ENCODE measurements at regions not wholly inside any gene's neighbourhood (a gene's known extent, or its start where the extent isn't known, plus 50 kb on each side); places are given as distances from the start of the nearest gene placed in this dataset.

DNA sequence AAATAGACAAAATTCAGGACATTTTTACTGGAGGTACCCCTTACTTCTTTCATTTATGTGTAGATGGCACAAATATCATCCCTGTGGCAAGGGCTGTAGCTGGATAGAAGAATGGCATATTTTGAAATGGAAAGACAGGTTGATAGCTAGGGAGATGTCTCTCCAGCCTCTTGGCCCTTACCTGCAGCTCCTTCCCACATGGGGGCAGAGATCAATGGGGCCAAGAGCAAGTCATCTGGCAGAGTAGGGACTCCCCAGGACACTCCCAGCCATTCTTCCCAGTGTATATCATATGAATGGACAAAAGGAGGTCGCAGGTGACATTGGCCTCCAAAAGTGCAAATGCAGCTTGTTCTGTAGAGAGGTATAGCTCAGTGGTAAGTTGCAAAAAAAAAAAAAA is 192.2 kb upstream of the ATP5MC3 start:
- DNase-seq (ENCODE audit: extremely low spot score): peak; percentile 34
- Histone ChIP-seq H3K4me1 (no peaks in the 10 kb centered on the region), H3K27me3 (peaks cover 0 to 14% (median 0%) of the 10 kb centered on the region in 4 donors), H3K27ac (replicated peaks in 1 of 4) (no peak overlapping the region), H3K4me3 (no peak overlapping the region), H3K9me3 (no peaks in the 10 kb centered on the region), H3K36me3 (no peaks in the 10 kb centered on the region)
- intact Hi-C loops (cut with DNase I): no loop called here
- WGBS: 71% methylated on average over 1 of the region's 1 CpG
- no peak for TF ChIP-seq POLR2A (IDR thresholded peaks at IDR 0.05; ENCODE audit: low read depth)
- no peak for TF ChIP-seq POLR2AphosphoS5 (IDR thresholded peaks at IDR 0.05)
- TF ChIP-seq, protein P1, sequence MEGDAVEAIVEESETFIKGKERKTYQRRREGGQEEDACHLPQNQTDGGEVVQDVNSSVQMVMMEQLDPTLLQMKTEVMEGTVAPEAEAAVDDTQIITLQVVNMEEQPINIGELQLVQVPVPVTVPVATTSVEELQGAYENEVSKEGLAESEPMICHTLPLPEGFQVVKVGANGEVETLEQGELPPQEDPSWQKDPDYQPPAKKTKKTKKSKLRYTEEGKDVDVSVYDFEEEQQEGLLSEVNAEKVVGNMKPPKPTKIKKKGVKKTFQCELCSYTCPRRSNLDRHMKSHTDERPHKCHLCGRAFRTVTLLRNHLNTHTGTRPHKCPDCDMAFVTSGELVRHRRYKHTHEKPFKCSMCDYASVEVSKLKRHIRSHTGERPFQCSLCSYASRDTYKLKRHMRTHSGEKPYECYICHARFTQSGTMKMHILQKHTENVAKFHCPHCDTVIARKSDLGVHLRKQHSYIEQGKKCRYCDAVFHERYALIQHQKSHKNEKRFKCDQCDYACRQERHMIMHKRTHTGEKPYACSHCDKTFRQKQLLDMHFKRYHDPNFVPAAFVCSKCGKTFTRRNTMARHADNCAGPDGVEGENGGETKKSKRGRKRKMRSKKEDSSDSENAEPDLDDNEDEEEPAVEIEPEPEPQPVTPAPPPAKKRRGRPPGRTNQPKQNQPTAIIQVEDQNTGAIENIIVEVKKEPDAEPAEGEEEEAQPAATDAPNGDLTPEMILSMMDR (IDR thresholded peaks at IDR 0.05): no peak
- no peak for TF ChIP-seq EP300 (IDR thresholded peaks at IDR 0.05)

DNA sequence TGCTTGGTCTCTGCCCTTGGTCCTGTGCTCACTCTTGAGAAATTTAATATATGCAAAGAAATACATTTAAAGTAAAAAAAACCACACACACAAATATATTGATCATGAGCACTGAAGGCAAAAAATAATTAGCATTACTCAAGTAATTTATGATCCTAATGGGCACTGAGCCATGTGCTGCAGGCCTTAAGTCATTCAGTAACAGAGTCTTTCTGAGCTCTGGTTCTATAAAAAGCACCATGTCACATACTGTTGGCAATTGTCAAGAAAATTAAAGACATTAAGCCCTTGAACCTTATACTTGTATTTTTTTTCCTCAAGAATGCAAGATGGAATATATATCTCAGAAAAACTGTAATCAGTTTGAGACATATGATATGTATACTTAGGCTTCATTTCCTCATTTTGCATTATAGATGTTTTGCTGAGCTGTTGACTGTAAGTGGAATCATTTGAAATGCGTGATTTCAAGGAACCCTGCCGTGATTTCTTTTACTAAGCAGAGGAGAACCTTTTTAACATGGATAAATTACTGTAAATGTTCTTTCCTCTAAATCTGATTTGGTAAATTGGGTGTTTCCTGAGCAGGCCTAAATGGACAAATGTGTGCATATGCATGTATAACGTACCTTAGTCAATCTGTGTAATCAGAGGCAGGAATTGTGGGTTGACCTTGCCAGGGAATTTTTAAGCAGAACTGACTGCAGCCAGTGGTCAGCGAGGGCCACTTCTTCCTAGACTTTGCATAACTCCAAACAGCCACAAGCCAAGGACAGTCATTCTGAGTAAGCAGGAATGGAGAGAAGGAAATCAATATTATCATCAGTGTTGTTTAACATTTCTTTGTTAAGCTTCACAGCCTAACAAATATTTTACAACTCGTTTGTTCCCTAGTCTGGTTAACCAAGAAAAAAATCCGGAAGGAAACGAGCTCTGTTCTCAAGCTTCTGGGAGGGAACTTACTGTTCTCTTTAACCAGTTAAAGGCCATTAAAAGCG is 191.5 kb upstream of the ATP5MC3 start:
- no peaks in the 10 kb centered on the region for H3K36me3 ChIP-seq
- intact Hi-C loops (cut with DNase I): no loop called here
- H3K4me3 ChIP-seq: no peak overlapping the region
- no peaks in the 10 kb centered on the region for H3K4me1 ChIP-seq
- 60% methylated on average over 8 of the region's 8 CpGs for WGBS
- DNase-seq (ENCODE audit: extremely low spot score): peak; percentile 17
- H3K9me3 ChIP-seq: no peaks in the 10 kb centered on the region
- TF ChIP-seq EP300 (IDR thresholded peaks at IDR 0.05) (no peak), POLR2A (IDR thresholded peaks at IDR 0.05; ENCODE audit: low read depth) (no peak), POLR2AphosphoS5 (IDR thresholded peaks at IDR 0.05) (no peak)
- TF ChIP-seq, protein P1 (IDR thresholded peaks at IDR 0.05): no peak
- H3K27me3 ChIP-seq: peaks cover 0 to 20% (median 0%) of the 10 kb centered on the region in 4 donors
- H3K27ac ChIP-seq (replicated peaks in 1 of 4): no peak overlapping the region

DNA sequence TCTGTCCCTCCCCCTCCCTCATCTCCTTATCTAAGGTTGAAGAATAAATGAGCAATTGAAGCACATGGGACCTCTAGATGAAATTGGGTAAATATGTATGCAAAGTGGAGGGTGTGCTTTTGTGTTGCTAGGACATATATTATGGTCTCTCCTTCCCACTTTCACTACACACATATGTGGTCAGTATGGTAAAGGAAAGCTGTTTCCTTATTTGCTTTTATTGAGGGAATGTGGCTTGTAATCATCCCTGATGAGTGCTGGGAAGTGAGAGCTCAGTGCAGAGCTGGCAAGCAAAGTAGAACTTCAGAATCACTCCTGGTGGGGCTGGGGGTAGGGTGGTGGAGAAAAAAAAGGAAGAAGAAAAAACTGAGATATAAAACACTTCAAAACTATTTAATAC is 189.9 kb upstream of the ATP5MC3 start:
- DNase-seq (ENCODE audit: extremely low spot score): peak; percentile 26
- Histone ChIP-seq H3K27me3 (peaks cover 0 to 32% (median 0%) of the 10 kb centered on the region in 4 donors), H3K4me1 (no peaks in the 10 kb centered on the region), H3K36me3 (no peaks in the 10 kb centered on the region), H3K4me3 (no peak overlapping the region), H3K27ac (replicated peaks in 1 of 4) (no peak overlapping the region), H3K9me3 (no peaks in the 10 kb centered on the region)
- intact Hi-C loops (cut with DNase I): no loop called here
- TF ChIP-seq EP300 (IDR thresholded peaks at IDR 0.05) (no peak), POLR2AphosphoS5 (IDR thresholded peaks at IDR 0.05) (no peak), POLR2A (IDR thresholded peaks at IDR 0.05; ENCODE audit: low read depth) (no peak)
- TF ChIP-seq, protein P1 (IDR thresholded peaks at IDR 0.05): no peak

DNA sequence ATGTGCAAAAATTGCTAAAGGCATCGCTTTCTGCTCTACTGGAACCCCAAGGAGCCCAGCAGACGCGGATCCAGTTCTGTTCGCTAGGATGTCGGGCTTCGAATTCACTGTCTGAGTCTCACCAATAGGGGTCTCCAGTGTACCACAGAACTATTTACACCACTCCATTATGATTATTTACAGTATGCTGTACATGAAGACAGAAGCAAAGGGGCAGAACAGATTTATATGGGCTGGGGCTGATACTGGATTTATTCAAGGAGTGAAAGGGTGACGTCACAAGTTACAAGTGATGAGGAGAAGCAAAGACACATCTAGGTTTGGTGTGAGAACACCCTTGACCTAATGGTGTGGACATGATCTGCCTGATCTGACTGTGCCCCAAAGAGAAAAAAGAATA is 185.3 kb upstream of the ATP5MC3 start:
- 4% methylated on average over 7 of the region's 7 CpGs for WGBS
- no peak for TF ChIP-seq POLR2A (IDR thresholded peaks at IDR 0.05; ENCODE audit: low read depth)
- no peak for TF ChIP-seq EP300 (IDR thresholded peaks at IDR 0.05)
- TF ChIP-seq POLR2AphosphoS5 (IDR thresholded peaks at IDR 0.05): no peak
- TF ChIP-seq, protein P1 (IDR thresholded peaks at IDR 0.05): peak; percentile 10 to 56 (median 34)
- no peaks in the 10 kb centered on the region for H3K4me1 ChIP-seq
- no peak overlapping the region for H3K27ac ChIP-seq (replicated peaks in 1 of 4)
- DNase-seq (ENCODE audit: extremely low spot score): peak; percentile 78
- no peaks in the 10 kb centered on the region for H3K36me3 ChIP-seq
- no peaks in the 10 kb centered on the region for H3K9me3 ChIP-seq
- peaks cover 0 to 37% (median 0%) of the 10 kb centered on the region in 4 donors for H3K27me3 ChIP-seq
- H3K4me3 ChIP-seq: no peak overlapping the region
- intact Hi-C loops (cut with DNase I): loop anchor here (5.0 kb wide), 1 partner anchor 710 kb away; no protein-coding TSS in a partner anchor

Data from esophagus muscularis mucosa (tissue), 4 donors.